ENCODE measurements at regions not wholly inside any gene's neighbourhood (a gene's known extent, or its start where the extent isn't known, plus 50 kb on each side); places are given as distances from the start of the nearest gene placed in this dataset.
"Not testable (repeated sequence)": the region's sequence is repeated elsewhere in the genome, so short reads cannot be mapped to it uniquely, and the experiment has no call there.

DNA sequence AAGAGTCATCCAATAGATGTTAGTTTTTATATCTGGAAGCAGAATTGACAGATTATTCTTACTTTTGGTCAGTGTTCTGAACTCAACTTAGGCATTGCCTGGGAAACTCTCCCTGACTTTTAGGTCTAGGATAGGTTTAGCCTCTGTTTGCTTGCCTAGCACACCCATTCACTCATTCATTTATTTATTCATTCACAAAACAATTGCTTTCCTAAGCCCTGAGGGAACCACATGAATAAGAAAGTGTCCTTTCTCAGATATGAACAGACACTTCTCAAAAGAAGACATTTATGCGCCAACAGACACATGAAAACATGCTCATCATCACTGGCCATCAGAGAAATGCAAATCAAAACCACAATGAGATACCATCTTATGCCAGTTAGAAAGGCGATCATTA, 117.4 kb downstream of the ADSS2 start:
- not testable (repeated sequence) for TF ChIP-seq CTCF, POLR2A (IDR thresholded peaks at IDR 0.05)
